Hematopoietic multipotent progenitor cell treated with erythropoietin and hydrocortisone succinate and interleukin-3 and kit ligand, for 6 days (in vitro differentiated cells): ENCODE measurements at regions not wholly inside any gene's neighbourhood (a gene's known extent, or its start where the extent isn't known, plus 50 kb on each side); places are given as distances from the start of the nearest gene placed in this dataset.

Experiments
- DNase-seq: peaks from one replicate; pipeline ENCODE4 v3.0.0-alpha.2; 2015

GRCh38 chr1:61520401-61520800 lies 204.5 kb downstream of the TM2D1 start:
- DNase-seq: peak; percentile 6

DNA sequence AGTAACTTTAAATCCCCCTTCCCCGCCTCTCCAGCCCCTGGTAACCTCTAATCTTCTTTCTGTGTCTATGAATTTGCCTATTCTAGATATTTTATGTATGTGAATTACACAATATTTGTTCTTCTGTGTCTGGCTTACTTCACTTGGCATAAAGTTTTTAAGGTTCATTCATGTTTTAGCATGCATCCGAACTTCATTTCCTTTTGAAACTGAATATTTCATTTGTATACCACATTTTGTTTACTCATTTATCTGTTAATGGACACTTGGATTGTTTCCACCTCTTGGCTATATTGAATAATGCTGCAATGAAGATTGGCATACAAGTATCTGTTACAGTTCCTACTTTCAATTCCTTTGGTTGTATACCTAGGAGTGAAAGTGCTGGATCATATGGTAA lies 205.3 kb downstream of the TM2D1 start:
- DNase-seq: no peak

DNA sequence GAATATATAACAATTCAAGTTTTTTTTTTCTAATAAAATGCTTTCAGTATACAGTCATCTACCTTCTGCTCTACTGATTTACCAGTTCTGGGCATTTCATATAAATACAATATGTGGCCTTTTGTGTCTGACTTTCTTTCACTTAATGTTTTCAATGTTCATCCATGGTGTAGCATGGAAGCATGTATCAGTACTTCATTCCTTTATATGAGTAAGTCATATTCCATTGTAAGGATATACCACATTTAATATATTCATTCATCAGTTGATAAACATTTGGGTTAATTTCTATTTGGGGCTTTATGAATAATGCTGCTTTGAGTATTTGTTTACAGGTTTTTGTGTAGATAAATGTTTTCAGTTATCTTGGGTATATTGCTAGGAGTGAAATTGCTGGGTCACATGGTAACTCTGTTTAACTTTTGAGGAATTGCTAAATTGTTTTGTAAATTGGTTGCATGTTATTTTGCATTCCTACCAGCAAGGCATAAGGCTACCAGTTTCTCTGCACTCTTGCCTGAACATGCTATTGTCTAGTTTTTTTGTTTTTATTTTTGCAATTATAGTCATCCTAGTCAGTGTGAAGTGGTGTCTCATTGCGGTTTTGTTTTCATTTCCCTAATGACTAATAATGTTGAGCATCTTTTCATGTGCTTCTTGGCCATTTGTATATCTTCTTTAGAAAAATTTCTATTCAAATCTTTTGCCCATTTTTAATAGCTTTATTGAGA lies 206.1 kb downstream of the TM2D1 start:
- no peak for DNase-seq

- DNase-seq: no peak
Observed at GRCh38 chr1:61517345-61517744, 207.6 kb downstream of the TM2D1 start.

DNA sequence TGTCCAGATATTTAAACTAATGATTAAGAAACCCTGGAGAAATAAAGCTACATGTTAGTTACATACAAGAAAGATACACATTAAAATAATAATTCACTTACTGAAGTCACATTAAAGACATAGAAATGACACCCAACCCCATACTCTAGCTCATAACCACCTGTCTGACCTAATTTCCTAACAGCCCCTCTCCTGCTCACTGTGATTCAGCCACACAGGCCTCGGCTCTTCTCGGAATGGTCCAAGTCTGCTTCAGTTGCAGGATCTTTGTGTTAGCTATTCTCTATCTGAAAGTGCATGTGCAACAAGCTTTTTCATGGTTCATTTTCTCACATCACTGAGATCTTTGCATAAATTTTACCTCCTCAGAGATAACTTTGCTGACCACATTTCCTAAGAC lies 209.8 kb downstream of the TM2D1 start:
- DNase-seq: no peak
